ENCODE measurements at regions not wholly inside any gene's neighbourhood (a gene's known extent, or its start where the extent isn't known, plus 50 kb on each side); places are given as distances from the start of the nearest gene placed in this dataset.

- Histone ChIP-seq H3K9me3 (ENCODE audit: insufficient read depth, low read length) (no peaks in the 10 kb centered on the region), H3K4me3 (ENCODE audit: insufficient read length, low read depth) (no peak overlapping the region), H3K4me1 (ENCODE audit: insufficient read depth, insufficient read length) (no peaks in the 10 kb centered on the region), H3K27me3 (ENCODE audit: insufficient read depth, insufficient read length) (no peaks in the 10 kb centered on the region), H3K9ac (ENCODE audit: insufficient read length, low read depth) (no peak overlapping the region), H3K36me3 (ENCODE audit: insufficient read depth, insufficient read length, low read length) (no peaks in the 10 kb centered on the region)
- DNase-seq (ENCODE audit: low read depth, low spot score) = no peak
- TF ChIP-seq SUZ12 (IDR thresholded peaks at IDR 0.05; ENCODE audit: extremely low read depth, insufficient read depth, insufficient read length) (no peak), ZNF274 (IDR thresholded peaks at IDR 0.05; ENCODE audit: low read depth, low read length) (no peak), YY1 (IDR thresholded peaks at IDR 0.05; ENCODE audit: insufficient read depth, insufficient read length) (no peak)
These were observed 111.2 kb downstream of the SAMD9 start for GRCh38 chr7:93006480-93007095.

GRCh38 chr7:93004906-93005305, 112.9 kb downstream of the SAMD9 start:
- Histone ChIP-seq H3K36me3 (ENCODE audit: insufficient read depth, insufficient read length, low read length) (no peaks in the 10 kb centered on the region), H3K9ac (ENCODE audit: insufficient read length, low read depth) (no peak overlapping the region), H3K9me3 (ENCODE audit: insufficient read depth, low read length) (no peaks in the 10 kb centered on the region), H3K27me3 (ENCODE audit: insufficient read depth, insufficient read length) (no peaks in the 10 kb centered on the region), H3K4me3 (ENCODE audit: insufficient read length, low read depth) (no peak overlapping the region), H3K4me1 (ENCODE audit: insufficient read depth, insufficient read length) (no peaks in the 10 kb centered on the region)
- TF ChIP-seq ZNF274 (IDR thresholded peaks at IDR 0.05; ENCODE audit: low read depth, low read length) (no peak), SUZ12 (IDR thresholded peaks at IDR 0.05; ENCODE audit: extremely low read depth, insufficient read depth, insufficient read length) (no peak), YY1 (IDR thresholded peaks at IDR 0.05; ENCODE audit: insufficient read depth, insufficient read length) (no peak)
- DNase-seq (ENCODE audit: low read depth, low spot score) = no peak

GRCh38 chr7:92997719-92998118, 120.1 kb downstream of the SAMD9 start:
- Histone ChIP-seq H3K4me3 (ENCODE audit: insufficient read length, low read depth) (no peak overlapping the region), H3K27me3 (ENCODE audit: insufficient read depth, insufficient read length) (no peaks in the 10 kb centered on the region), H3K4me1 (ENCODE audit: insufficient read depth, insufficient read length) (no peaks in the 10 kb centered on the region), H3K9ac (ENCODE audit: insufficient read length, low read depth) (no peak overlapping the region), H3K9me3 (ENCODE audit: insufficient read depth, low read length) (no peaks in the 10 kb centered on the region), H3K36me3 (ENCODE audit: insufficient read depth, insufficient read length, low read length) (no peaks in the 10 kb centered on the region)
- TF ChIP-seq SUZ12 (IDR thresholded peaks at IDR 0.05; ENCODE audit: extremely low read depth, insufficient read depth, insufficient read length) (no peak), ZNF274 (IDR thresholded peaks at IDR 0.05; ENCODE audit: low read depth, low read length) (no peak), YY1 (IDR thresholded peaks at IDR 0.05; ENCODE audit: insufficient read depth, insufficient read length) (no peak)
- no peak for DNase-seq (ENCODE audit: low read depth, low spot score)

GRCh38 chr7:92997152-92997551, 120.6 kb downstream of the SAMD9 start:
- no peak overlapping the region for H3K9ac ChIP-seq (ENCODE audit: insufficient read length, low read depth)
- H3K9me3 ChIP-seq (ENCODE audit: insufficient read depth, low read length) = no peaks in the 10 kb centered on the region
- H3K27me3 ChIP-seq (ENCODE audit: insufficient read depth, insufficient read length) = no peaks in the 10 kb centered on the region
- H3K4me3 ChIP-seq (ENCODE audit: insufficient read length, low read depth) = no peak overlapping the region
- no peaks in the 10 kb centered on the region for H3K36me3 ChIP-seq (ENCODE audit: insufficient read depth, insufficient read length, low read length)
- TF ChIP-seq SUZ12 (IDR thresholded peaks at IDR 0.05; ENCODE audit: extremely low read depth, insufficient read depth, insufficient read length) (no peak), ZNF274 (IDR thresholded peaks at IDR 0.05; ENCODE audit: low read depth, low read length) (no peak)
- no peak for DNase-seq (ENCODE audit: low read depth, low spot score)
- no peaks in the 10 kb centered on the region for H3K4me1 ChIP-seq (ENCODE audit: insufficient read depth, insufficient read length)

- Histone ChIP-seq H3K4me3 (ENCODE audit: insufficient read length, low read depth) (no peak overlapping the region), H3K9ac (ENCODE audit: insufficient read length, low read depth) (no peak overlapping the region), H3K4me1 (ENCODE audit: insufficient read depth, insufficient read length) (no peaks in the 10 kb centered on the region), H3K27me3 (ENCODE audit: insufficient read depth, insufficient read length) (no peaks in the 10 kb centered on the region), H3K36me3 (ENCODE audit: insufficient read depth, insufficient read length, low read length) (no peaks in the 10 kb centered on the region), H3K9me3 (ENCODE audit: insufficient read depth, low read length) (no peaks in the 10 kb centered on the region)
- no peak for TF ChIP-seq SUZ12 (IDR thresholded peaks at IDR 0.05; ENCODE audit: extremely low read depth, insufficient read depth, insufficient read length)
- no peak for TF ChIP-seq YY1 (IDR thresholded peaks at IDR 0.05; ENCODE audit: insufficient read depth, insufficient read length)
- no peak for TF ChIP-seq ZNF274 (IDR thresholded peaks at IDR 0.05; ENCODE audit: low read depth, low read length)
- DNase-seq (ENCODE audit: low read depth, low spot score) = no peak
These were observed 122.9 kb downstream of the SAMD9 start for GRCh38 chr7:92994901-92995300.

- Histone ChIP-seq H3K27me3 (ENCODE audit: insufficient read depth, insufficient read length) (no peaks in the 10 kb centered on the region), H3K36me3 (ENCODE audit: insufficient read depth, insufficient read length, low read length) (no peaks in the 10 kb centered on the region), H3K9ac (ENCODE audit: insufficient read length, low read depth) (no peak overlapping the region), H3K9me3 (ENCODE audit: insufficient read depth, low read length) (no peaks in the 10 kb centered on the region), H3K4me3 (ENCODE audit: insufficient read length, low read depth) (no peak overlapping the region), H3K4me1 (ENCODE audit: insufficient read depth, insufficient read length) (no peaks in the 10 kb centered on the region)
- TF ChIP-seq SUZ12 (IDR thresholded peaks at IDR 0.05; ENCODE audit: extremely low read depth, insufficient read depth, insufficient read length) = no peak
- TF ChIP-seq YY1 (IDR thresholded peaks at IDR 0.05; ENCODE audit: insufficient read depth, insufficient read length) = no peak
- TF ChIP-seq ZNF274 (IDR thresholded peaks at IDR 0.05; ENCODE audit: low read depth, low read length) = no peak
- no peak for DNase-seq (ENCODE audit: low read depth, low spot score)
These were observed 124.8 kb downstream of the SAMD9 start for GRCh38 chr7:92992932-92993331.

- H3K4me1 ChIP-seq (ENCODE audit: insufficient read depth, insufficient read length) = no peaks in the 10 kb centered on the region
- H3K27me3 ChIP-seq (ENCODE audit: insufficient read depth, insufficient read length) = no peaks in the 10 kb centered on the region
- no peak for DNase-seq (ENCODE audit: low read depth, low spot score)
- H3K9ac ChIP-seq (ENCODE audit: insufficient read length, low read depth) = no peak overlapping the region
- TF ChIP-seq ZNF274 (IDR thresholded peaks at IDR 0.05; ENCODE audit: low read depth, low read length) = no peak
- no peak for TF ChIP-seq YY1 (IDR thresholded peaks at IDR 0.05; ENCODE audit: insufficient read depth, insufficient read length)
- no peak for TF ChIP-seq SUZ12 (IDR thresholded peaks at IDR 0.05; ENCODE audit: extremely low read depth, insufficient read depth, insufficient read length)
- no peak overlapping the region for H3K4me3 ChIP-seq (ENCODE audit: insufficient read length, low read depth)
- H3K36me3 ChIP-seq (ENCODE audit: insufficient read depth, insufficient read length, low read length) = no peaks in the 10 kb centered on the region
- H3K9me3 ChIP-seq (ENCODE audit: insufficient read depth, low read length) = no peaks in the 10 kb centered on the region
These were observed 125.3 kb downstream of the SAMD9 start for GRCh38 chr7:92992483-92992882.
